Tibial nerve (tissue), 4 donors: ENCODE measurements at regions not wholly inside any gene's neighbourhood (a gene's known extent, or its start where the extent isn't known, plus 50 kb on each side); places are given as distances from the start of the nearest gene placed in this dataset.

Experiments
- DNase-seq, 2 donors: peaks; one replicate each; pipeline ENCODE4 v3.0.0-alpha.2; 2019; ENCODE audit warnings: low spot score in 2 of 2
- H3K27ac ChIP-seq, 4 donors: fragments of 200-600 bp; sonication (generic) in 3 of 4; one replicate each; pipeline ENCODE4 v1.5.1; 2017 to 2019; ENCODE audit warnings: mild to moderate bottlenecking in 1 of 4
- H3K27me3 ChIP-seq, 2 donors: fragments of 200-600 bp; sonication (generic) in 1 of 2; one replicate each; pipeline versions ENCODE4 v1.5.1 to v1.6.0; 2017 to 2019
- H3K36me3 ChIP-seq, 3 donors: fragments of 200-600 bp; sonication (generic); one replicate each; pipeline ENCODE4 v1.5.1; 2018 to 2019
- H3K4me1 ChIP-seq, 4 donors: fragments of 200-600 bp; sonication (generic) in 3 of 4; one replicate each; pipeline ENCODE4 v1.5.1; 2017 to 2019
- H3K4me3 ChIP-seq, 4 donors: fragments of 200-600 bp; sonication (generic) in 3 of 4; one replicate each; pipeline ENCODE4 v1.5.1; 2017 to 2019; ENCODE audit warnings: mild to moderate bottlenecking in 1 of 4, moderate library complexity in 1 of 4
- H3K9me3 ChIP-seq, 4 donors: fragments of 200-600 bp; sonication (generic) in 3 of 4; one replicate each; pipeline ENCODE4 v1.5.1; 2017 to 2019
- EP300 ChIP-seq, 2 donors: sonication (generic); formaldehyde crosslinking; IDR thresholded peaks; one replicate each; pipeline ENCODE4 v1.6.1; 2017; ENCODE audit warnings: antibody characterized with exemption in 2 of 2, mild to moderate bottlenecking in 1 of 2
- POLR2A ChIP-seq, 2 donors: fragments of 450-650 bp; IDR thresholded peaks; one replicate each; pipeline ENCODE4 v1.6.1; 2017; ENCODE audit warnings: antibody characterized with exemption in 2 of 2, mild to moderate bottlenecking in 2 of 2, moderate library complexity in 2 of 2
- WGBS, 2 donors: methylation state at CpG; one replicate each; pipeline ENCODE4 v1.1.5; 2018; 5-methylcytosine and 5-hydroxymethylcytosine counted together
- TF ChIP-seq, protein P1 (sequence below), 5 experiments: fragments of 200-600 bp in 3 of 5; fragments of 450-650 bp in 2 of 5; sonication (generic) in 3 of 5; IDR thresholded peaks; one replicate each; pipeline ENCODE4 v1.5.1; 2016 to 2019; ENCODE audit warnings: antibody characterized with exemption in 5 of 5, mild to moderate bottlenecking in 3 of 5, moderate library complexity in 2 of 5

DNA sequence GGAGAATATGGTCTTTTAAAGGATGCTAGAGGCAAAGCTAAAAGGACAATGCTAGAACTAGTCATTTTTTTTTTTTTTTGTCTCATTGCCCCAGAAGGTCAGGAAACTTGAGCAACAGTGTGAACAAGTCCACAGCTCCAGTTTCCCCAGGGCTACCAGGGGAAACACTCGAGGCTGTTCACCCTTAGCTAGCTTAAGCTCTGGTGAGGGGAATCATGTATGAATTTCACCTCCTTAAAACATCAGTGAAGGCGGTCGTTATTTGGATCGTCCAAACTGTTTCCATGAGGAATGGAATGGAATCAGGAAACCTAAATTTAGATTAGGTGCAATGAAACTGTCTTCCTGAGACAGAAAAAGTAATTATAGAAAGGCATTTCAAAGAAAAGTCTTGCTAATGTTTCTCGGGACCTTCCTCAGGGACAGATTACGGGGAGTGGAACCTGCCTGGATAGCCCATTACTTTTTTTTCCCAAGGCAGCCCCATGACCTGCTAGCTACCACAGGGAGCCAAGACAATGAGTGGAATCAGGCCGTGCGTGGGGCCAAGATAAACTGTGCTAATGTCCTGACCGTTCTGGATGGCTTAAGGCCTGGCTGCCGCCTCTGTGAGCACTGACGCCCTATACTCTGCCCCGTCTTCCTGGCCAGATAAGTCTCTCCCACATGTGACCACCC, 164.8 kb upstream of the SGK1 start:
- H3K36me3 ChIP-seq = no peaks in the 10 kb centered on the region
- peak overlapping the region in 1 of 4 donors; percentile 47 for H3K27ac ChIP-seq
- 47% methylated on average over 12 of the region's 12 CpGs for WGBS, 2 donors
- TF ChIP-seq POLR2A (IDR thresholded peaks at IDR 0.05) (no peak), EP300 (IDR thresholded peaks at IDR 0.05) (peak in 1 of 2 donors; percentile 28)
- TF ChIP-seq, protein P1, sequence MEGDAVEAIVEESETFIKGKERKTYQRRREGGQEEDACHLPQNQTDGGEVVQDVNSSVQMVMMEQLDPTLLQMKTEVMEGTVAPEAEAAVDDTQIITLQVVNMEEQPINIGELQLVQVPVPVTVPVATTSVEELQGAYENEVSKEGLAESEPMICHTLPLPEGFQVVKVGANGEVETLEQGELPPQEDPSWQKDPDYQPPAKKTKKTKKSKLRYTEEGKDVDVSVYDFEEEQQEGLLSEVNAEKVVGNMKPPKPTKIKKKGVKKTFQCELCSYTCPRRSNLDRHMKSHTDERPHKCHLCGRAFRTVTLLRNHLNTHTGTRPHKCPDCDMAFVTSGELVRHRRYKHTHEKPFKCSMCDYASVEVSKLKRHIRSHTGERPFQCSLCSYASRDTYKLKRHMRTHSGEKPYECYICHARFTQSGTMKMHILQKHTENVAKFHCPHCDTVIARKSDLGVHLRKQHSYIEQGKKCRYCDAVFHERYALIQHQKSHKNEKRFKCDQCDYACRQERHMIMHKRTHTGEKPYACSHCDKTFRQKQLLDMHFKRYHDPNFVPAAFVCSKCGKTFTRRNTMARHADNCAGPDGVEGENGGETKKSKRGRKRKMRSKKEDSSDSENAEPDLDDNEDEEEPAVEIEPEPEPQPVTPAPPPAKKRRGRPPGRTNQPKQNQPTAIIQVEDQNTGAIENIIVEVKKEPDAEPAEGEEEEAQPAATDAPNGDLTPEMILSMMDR (IDR thresholded peaks at IDR 0.05) = no peak
- no peak overlapping the region for H3K4me3 ChIP-seq
- H3K4me1 ChIP-seq = peaks cover 0 to 14% (median 0%) of the 10 kb centered on the region in 4 donors
- H3K9me3 ChIP-seq = no peaks in the 10 kb centered on the region
- peak; percentile 23 to 35 for DNase-seq
- no peaks in the 10 kb centered on the region for H3K27me3 ChIP-seq

GRCh38 chr6:134481966-134482365, 164.1 kb upstream of the SGK1 start:
- H3K27ac ChIP-seq = no peak overlapping the region
- H3K9me3 ChIP-seq = no peaks in the 10 kb centered on the region
- WGBS, 2 donors = 90 to 94% methylated on average over 6 of the region's 6 CpGs

DNA sequence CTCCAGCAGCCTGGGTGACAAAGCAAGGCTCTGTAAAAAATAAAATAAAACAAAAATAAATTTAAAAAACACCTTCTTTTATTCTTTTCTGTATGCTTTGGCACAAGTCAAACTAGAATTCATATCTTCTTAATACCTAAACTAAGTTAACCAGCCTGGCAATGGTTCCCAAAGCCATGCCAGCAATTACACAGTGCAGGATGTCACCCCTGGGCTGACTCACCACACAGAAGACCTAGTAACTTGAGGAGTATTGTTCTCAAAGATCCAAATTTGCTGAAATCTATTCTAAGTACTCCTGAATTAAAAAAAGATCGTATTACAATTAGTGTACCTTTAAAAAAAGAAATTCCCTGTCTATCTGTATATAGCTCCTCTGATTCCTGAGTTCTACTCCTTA, 162.7 kb upstream of the SGK1 start:
- Histone ChIP-seq H3K27me3 (no peaks in the 10 kb centered on the region), H3K9me3 (no peaks in the 10 kb centered on the region), H3K4me3 (no peak overlapping the region), H3K4me1 (peaks cover 0 to 14% (median 0%) of the 10 kb centered on the region in 4 donors), H3K27ac (no peak overlapping the region), H3K36me3 (no peaks in the 10 kb centered on the region)
- 76 to 86% methylated on average over 1 of the region's 1 CpG for WGBS, 2 donors
- TF ChIP-seq POLR2A (IDR thresholded peaks at IDR 0.05) (no peak), EP300 (IDR thresholded peaks at IDR 0.05) (no peak)
- TF ChIP-seq, protein P1 (IDR thresholded peaks at IDR 0.05) = no peak
- no peak for DNase-seq

More at GRCh38 chr6:134481966-134482365, 164.1 kb upstream of the SGK1 start:
- TF ChIP-seq, protein P1 (IDR thresholded peaks at IDR 0.05) = no peak
- no peak for TF ChIP-seq POLR2A (IDR thresholded peaks at IDR 0.05)
- no peak for TF ChIP-seq EP300 (IDR thresholded peaks at IDR 0.05)
- Histone ChIP-seq H3K4me3 (no peak overlapping the region), H3K4me1 (peaks cover 0 to 14% (median 0%) of the 10 kb centered on the region in 4 donors), H3K27me3 (no peaks in the 10 kb centered on the region), H3K36me3 (no peaks in the 10 kb centered on the region)
- no peak for DNase-seq

DNA sequence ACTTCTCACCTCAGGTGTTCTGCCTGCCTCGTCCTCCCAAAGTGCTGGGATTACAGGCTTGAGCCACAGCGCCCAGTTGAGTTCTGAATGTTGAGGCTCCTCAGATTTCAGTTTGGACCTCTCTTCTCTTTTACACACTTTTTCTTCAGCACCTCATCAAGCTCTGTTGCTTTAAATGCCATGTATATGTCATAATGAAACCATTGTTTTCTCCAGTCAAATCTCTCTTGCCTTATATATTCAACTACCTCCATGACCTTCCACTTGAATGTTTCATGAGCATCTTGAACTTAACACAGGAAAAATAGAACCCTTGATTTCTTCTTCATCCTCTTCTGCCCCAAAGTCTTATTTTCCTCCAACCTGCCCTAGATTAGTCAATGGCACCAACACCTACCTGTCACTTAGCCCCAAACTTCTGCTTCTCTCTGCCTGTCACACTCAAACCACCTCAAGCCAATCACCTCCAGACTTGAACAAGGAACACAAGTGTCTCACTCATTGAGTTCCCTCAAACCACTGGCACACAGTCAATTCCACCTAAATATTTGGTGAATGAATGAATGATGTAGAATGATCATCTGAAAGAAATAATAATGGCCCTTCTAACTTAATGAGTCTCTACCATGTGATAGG, 161.0 kb upstream of the SGK1 start:
- no peak for DNase-seq
- 97 to 100% methylated on average over 2 of the region's 2 CpGs for WGBS, 2 donors
- no peak for TF ChIP-seq EP300 (IDR thresholded peaks at IDR 0.05)
- TF ChIP-seq POLR2A (IDR thresholded peaks at IDR 0.05) = no peak
- TF ChIP-seq, protein P1 (IDR thresholded peaks at IDR 0.05) = no peak

DNA sequence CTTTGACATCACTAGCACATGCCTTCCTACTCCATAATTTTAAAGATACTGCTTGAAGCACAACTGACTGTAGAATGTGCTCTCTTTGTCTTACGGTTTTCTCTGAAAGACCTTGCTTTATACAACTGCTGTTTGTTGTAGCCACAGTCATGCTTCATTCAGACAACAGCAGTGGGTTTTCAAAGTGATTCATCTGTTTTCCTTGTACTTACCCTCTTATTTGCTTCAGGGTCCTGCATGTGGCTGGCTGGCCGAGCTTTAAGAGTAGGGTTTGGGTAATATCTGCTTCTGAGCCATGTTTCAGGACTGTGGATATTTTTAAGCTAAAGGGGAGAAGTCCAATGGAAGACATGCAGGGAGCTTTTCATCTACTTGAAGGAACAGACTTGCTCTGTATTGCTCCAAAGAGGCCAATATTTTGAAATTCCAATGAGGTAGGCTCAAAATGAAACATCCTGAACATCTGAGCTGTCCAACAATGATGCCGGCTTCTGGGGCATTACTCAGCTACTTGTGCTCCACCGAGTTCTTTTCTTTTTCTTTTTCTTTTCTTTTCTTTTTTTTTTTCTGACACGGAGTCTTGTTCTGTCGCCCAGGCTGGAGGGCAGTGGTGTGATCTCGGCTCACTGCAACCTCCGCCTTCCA, 160.2 kb upstream of the SGK1 start:
- 70 to 80% methylated on average over 8 of the region's 8 CpGs for WGBS, 2 donors
- DNase-seq = no peak
- TF ChIP-seq, protein P1 (IDR thresholded peaks at IDR 0.05) = no peak
- TF ChIP-seq POLR2A (IDR thresholded peaks at IDR 0.05) = no peak
- no peak for TF ChIP-seq EP300 (IDR thresholded peaks at IDR 0.05)
- H3K9me3 ChIP-seq = no peaks in the 10 kb centered on the region
- H3K4me1 ChIP-seq = peaks cover 0 to 9% (median 0%) of the 10 kb centered on the region in 4 donors
- H3K36me3 ChIP-seq = no peaks in the 10 kb centered on the region
- H3K27ac ChIP-seq = no peak overlapping the region
- H3K27me3 ChIP-seq = no peaks in the 10 kb centered on the region
- no peak overlapping the region for H3K4me3 ChIP-seq

More for the DNA sequence above, 161.0 kb upstream of the SGK1 start:
- no peaks in the 10 kb centered on the region for H3K27me3 ChIP-seq
- H3K4me1 ChIP-seq = peaks cover 0 to 14% (median 0%) of the 10 kb centered on the region in 4 donors
- H3K9me3 ChIP-seq = no peaks in the 10 kb centered on the region
- H3K4me3 ChIP-seq = no peak overlapping the region
- no peak overlapping the region for H3K27ac ChIP-seq
- H3K36me3 ChIP-seq = no peaks in the 10 kb centered on the region
